ENCODE measurements at regions not wholly inside any gene's neighbourhood (a gene's known extent, or its start where the extent isn't known, plus 50 kb on each side); places are given as distances from the start of the nearest gene placed in this dataset.
A peak's percentile ranks its signal among the peaks of the same experiment; 100 is the strongest.
"Not testable (repeated sequence)": the region's sequence is repeated elsewhere in the genome, so short reads cannot be mapped to it uniquely, and the experiment has no call there.

- no peak for DNase-seq (ENCODE audit: low read depth)
- H3K4me3 ChIP-seq (ENCODE audit: low read depth, low read length): no peak overlapping the region
- TF ChIP-seq, protein P1, sequence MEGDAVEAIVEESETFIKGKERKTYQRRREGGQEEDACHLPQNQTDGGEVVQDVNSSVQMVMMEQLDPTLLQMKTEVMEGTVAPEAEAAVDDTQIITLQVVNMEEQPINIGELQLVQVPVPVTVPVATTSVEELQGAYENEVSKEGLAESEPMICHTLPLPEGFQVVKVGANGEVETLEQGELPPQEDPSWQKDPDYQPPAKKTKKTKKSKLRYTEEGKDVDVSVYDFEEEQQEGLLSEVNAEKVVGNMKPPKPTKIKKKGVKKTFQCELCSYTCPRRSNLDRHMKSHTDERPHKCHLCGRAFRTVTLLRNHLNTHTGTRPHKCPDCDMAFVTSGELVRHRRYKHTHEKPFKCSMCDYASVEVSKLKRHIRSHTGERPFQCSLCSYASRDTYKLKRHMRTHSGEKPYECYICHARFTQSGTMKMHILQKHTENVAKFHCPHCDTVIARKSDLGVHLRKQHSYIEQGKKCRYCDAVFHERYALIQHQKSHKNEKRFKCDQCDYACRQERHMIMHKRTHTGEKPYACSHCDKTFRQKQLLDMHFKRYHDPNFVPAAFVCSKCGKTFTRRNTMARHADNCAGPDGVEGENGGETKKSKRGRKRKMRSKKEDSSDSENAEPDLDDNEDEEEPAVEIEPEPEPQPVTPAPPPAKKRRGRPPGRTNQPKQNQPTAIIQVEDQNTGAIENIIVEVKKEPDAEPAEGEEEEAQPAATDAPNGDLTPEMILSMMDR (IDR thresholded peaks at IDR 0.05; ENCODE audit: low read depth, low read length, missing control alignments): no peak
Observed at GRCh38 chr2:49693961-49694360, 539.6 kb upstream of the FSHR start.

- H3K4me3 ChIP-seq (ENCODE audit: low read depth, low read length); DNase-seq (ENCODE audit: low read depth): not testable (repeated sequence)
Observed at GRCh38 chr2:49692022-49692421, 537.7 kb upstream of the FSHR start.

- no peak for DNase-seq (ENCODE audit: low read depth)
- TF ChIP-seq, protein P1 (IDR thresholded peaks at IDR 0.05; ENCODE audit: low read depth, low read length, missing control alignments): peak; percentile 13
- H3K4me3 ChIP-seq (ENCODE audit: low read depth, low read length): no peak overlapping the region
Observed at GRCh38 chr2:49687918-49688317, 533.6 kb upstream of the FSHR start.

DNA sequence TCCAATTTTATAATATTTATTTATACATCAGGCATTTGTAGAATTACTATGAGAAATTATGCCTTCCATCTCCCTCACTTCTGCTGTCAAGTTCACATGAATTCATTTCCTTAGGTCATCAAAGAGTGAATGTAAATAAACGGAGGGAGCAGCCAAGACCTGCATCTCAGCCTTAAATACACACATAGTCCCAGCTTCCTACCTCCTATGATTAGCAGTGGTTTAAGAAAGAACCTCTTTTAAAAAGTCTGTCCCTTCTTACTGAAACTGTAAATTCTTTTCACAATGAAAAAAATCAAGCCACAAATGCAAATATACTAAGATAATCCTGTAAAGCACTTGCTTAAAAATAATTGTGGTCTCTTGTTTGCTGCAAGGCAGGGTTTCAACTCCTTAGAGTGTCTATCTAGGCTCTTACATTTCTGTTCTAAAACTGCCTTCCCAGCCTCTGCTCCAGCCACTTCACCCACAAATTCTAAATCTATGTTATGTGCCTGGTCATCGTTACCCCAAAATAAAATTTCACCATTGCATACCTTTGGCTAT lies 532.7 kb upstream of the FSHR start:
- TF ChIP-seq, protein P1 (IDR thresholded peaks at IDR 0.05; ENCODE audit: low read depth, low read length, missing control alignments): no peak
- no peak overlapping the region for H3K4me3 ChIP-seq (ENCODE audit: low read depth, low read length)
- no peak for DNase-seq (ENCODE audit: low read depth)

DNA sequence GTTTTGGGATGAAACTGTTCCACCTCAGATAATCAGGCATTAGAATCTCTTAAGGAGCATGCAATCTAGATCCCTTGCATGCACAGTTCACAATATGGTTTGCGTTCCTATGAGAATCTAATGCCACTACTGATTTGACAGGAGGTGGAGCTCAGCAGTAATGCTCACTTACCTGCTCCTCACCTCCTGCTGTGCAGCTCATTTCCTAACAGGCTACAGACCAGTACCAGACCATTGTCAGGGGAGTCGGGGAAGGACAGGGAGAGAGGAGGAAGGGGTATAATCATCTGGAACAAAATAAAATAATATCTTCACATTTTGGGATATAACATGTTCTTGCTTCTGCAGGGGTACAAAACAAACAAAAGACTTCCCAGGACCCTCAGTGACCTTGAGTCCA lies 532.0 kb upstream of the FSHR start:
- TF ChIP-seq, protein P1 (IDR thresholded peaks at IDR 0.05; ENCODE audit: low read depth, low read length, missing control alignments): no peak
- no peak overlapping the region for H3K4me3 ChIP-seq (ENCODE audit: low read depth, low read length)
- DNase-seq (ENCODE audit: low read depth): no peak

GRCh38 chr2:49677227-49677626 lies 522.9 kb upstream of the FSHR start:
- TF ChIP-seq, protein P1 (IDR thresholded peaks at IDR 0.05; ENCODE audit: low read depth, low read length, missing control alignments): no peak
- H3K4me3 ChIP-seq (ENCODE audit: low read depth, low read length): no peak overlapping the region
- no peak for DNase-seq (ENCODE audit: low read depth)

GRCh38 chr2:49664827-49665226 lies 510.5 kb upstream of the FSHR start:
- H3K4me3 ChIP-seq (ENCODE audit: low read depth, low read length): no peak overlapping the region
- TF ChIP-seq, protein P1 (IDR thresholded peaks at IDR 0.05; ENCODE audit: low read depth, low read length, missing control alignments): no peak
- DNase-seq (ENCODE audit: low read depth): no peak
